GM21367 (cell line): ENCODE measurements at regions not wholly inside any gene's neighbourhood (a gene's known extent, or its start where the extent isn't known, plus 50 kb on each side); places are given as distances from the start of the nearest gene placed in this dataset.
A peak's percentile ranks its signal among the peaks of the same experiment; 100 is the strongest.

Source experiments
- ATAC-seq: cut with Tn5 transposase; IDR thresholded peaks from one replicate; pipeline ENCODE4 v1.9.1; 2021; ENCODE audit not compliant: unreplicated experiment

DNA sequence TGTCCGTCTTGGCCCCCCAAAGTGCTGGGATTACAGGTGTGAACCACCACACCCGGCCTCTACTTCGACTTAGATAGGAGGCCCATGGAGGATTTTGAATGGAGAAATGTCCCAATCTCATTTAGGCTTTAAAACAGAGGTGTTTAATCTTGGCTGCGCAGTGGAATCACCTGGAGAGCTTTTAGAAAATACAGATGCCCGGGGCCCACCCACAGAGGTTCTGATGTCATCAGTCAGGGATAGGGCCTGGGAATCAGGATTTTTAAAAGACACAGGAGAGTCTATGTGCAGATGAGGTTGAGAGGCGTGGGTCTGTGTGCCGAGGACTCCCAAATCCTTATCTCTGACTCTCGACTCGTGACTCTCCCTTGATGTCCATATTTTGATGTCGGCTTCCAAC lies 124.0 kb upstream of the BOD1 start:
- ATAC-seq, result no peak

GRCh38 chr5:173741087-173741486 lies 124.6 kb upstream of the BOD1 start:
- ATAC-seq, result no peak

GRCh38 chr5:173741729-173742431 lies 125.4 kb upstream of the BOD1 start:
- no peak for ATAC-seq

DNA sequence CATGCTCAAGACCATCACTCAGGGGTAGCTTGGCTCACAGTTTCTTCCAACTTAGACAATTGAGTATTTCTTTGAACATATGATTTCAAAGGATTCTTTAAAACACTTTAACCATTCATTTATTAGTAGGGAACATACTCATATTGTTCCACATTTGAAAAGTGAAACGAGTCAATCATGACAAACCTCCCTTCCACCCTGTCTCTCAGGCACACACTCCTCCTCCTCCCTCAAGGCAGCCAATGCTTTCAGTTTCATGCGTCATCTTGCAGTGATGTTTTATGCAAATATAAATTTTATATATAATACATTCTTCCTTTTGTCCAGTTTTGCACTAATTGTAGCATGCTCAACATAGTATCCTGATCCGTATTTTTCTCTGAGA lies 126.0 kb upstream of the BOD1 start:
- peak; percentile 50 for ATAC-seq

GRCh38 chr5:173743641-173744343 lies 127.3 kb upstream of the BOD1 start:
- ATAC-seq, result no peak

DNA sequence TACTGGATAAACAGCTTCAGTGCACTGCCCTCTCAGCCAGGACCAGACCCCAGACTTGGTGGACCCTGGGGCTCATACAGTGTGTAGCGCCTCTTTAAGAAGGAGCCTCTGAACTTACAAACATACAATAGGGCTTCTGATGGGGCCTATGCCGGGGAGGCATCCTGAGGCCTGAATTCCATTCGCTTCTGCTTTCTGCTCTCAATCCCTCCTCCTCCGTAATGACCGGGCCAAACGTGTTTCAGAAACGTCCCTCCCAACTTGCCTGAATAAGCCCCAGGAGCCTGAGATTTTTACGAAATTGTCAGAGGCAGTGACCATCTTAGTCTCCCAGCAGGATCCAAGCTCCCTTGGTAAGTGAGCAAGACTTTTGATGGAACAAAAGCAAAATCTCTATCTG lies 128.1 kb upstream of the BOD1 start:
- ATAC-seq, result no peak

DNA sequence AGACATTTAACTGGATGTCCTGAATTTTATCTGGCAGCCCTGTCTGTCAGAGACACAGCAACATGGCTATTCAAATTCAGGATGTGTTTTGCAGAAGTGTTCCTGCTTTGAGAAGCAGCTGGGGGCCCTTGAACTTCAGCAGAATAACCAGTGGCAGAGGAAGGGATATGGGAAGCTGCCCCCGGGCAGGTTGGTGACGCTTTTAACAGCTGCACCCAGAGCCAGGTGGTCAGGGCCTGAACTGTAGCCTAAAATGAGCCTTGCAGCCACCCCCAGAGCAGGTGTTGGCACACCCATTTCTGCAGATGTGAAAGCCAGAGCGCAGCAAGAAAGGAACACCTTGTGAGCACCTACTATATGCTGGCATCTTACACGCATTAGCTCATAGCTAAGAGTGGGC lies 128.7 kb upstream of the BOD1 start:
- ATAC-seq, result peak; percentile 44

DNA sequence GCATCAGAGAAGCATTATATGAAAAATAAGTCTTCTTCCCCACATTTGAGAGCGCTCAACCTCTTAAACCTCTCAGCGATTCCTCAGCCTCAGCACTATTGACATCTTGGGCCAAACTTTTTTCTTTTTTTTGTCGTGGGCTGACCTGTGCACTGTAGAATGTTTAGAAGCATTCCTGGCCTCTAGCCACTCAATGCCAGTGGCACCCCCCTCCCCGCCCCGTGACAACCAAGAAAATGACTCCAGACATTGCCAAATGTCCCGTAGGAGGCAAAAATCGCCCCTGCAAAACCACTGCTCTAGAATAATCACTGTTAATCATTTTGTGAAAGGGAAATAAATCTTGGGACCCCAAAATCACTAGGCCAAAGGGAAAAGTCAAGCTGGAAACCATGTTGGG lies 129.1 kb upstream of the BOD1 start:
- no peak for ATAC-seq

DNA sequence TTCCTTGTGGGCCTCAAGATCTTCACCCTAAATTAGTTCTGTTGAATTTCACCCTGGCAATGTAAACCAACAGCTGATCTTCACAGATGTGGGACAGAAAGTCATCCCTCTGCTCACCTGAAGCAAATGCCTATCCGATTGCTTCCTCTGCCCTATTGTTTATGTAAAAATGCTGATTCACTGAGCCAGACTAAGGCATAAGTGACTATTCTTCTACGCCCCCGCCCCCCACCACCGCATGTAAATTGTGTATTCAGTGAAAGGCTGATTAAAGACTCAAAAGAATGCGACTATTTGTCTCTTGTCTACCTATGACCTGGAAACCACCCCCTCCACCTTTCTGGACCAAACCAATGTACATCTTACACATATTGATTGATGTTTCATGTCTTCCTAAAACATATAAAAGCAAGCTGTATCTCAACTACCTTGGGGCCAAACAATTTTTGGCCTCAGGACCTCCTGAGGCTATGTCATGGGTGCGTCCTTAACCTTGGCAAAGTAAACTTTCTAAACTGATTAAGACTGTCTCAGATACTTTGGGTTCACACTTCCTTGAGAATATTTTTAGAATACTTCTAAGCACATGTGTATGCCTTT lies 129.7 kb upstream of the BOD1 start:
- no peak for ATAC-seq

DNA sequence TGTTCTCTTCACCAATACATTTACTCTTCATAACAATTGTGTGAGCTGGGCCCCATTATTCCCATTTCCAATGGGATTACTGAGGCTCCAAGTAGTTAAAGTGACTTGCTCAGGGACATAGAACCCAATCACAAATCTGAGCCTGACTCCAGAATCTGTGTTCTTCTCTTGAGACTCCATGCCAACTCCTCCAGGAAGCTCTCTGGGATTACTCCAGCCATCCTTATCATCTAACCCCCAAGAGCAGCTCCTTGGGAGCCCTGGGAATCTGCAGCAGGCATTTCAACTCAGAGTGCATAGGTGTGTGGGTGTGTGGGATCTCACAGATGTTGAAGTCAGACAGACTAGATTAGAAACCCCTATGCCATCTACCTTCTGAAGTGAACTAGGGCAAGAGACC lies 131.4 kb upstream of the BOD1 start:
- ATAC-seq, result no peak

- ATAC-seq, result no peak
Measured at GRCh38 chr5:173750538-173751265, 134.3 kb upstream of the BOD1 start.

DNA sequence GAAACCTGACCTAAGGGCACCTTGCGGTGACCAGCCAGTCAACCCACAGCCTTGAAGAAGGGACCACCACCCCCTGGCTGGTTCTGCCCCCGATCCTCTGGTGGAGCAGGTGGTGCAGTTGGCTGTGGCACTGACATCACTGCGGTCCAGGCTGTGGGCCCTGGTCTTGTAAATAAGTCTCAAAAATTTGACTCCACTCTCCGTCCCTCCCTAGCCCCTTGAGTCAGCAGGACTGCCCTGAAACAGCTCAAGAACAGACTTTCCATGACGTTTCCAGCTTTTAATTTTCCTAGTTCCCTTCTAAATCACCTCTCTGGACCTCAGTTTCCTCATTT lies 134.8 kb upstream of the BOD1 start:
- ATAC-seq, result no peak

DNA sequence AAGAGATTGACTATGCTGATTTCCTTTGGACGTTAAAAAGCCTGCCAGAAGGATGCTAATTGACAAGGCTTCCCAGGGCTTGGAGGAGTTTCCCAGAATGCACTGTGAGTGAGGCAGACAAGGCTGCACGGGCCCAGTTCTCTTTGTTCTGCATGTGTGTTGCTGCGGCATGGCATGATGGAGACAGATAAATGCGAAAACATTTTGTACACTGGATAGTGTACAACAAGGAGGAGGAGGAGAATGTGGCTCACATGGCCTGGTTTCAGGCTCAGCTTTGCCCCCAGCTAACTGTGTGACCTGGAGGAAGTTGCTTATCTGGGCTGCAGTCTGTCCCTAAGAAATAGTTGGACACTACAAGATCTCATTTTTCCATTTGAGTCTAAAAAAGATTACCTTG lies 135.5 kb upstream of the CPEB4 start:
- ATAC-seq, result no peak

DNA sequence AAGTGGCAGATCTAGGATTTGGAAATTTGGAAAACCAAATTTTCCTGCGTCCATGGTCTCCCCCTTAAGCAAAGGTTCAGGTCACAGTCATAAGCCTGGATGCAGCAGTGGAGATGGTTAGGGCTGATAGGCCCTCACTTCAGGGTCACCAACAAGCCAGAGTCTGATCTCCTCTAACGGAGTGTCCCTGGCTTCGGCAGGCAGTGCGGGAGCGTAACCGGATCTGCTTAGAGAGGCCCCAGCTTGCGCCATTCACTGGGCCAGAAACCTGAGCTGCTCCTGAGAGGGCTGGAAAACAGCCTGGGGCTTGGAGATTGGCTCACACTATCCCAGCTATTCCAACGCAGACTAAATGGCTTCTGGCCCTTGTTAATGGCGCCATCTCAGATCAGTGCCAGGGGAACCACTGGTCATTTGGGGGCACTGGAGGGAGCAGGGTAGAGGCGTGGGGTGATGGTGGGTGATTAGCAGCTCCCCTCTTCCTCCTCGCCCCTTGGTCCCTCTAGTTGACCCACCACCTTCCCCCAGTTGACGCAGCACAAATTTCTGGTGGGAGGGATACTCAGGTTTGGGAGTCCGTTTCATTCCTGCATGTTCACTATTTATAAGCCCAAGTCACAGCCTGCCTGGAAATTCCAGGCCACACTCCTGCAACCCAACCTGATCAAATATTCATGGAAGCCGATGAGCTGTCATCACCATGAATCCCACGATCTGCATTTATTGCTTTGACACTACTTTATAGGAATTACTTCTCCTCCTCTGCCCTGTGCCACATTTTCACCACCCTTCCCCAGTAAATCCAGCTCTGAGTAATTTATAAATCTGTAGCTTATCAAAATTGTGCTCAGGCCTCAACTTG lies 134.6 kb upstream of the CPEB4 start:
- no peak for ATAC-seq

- no peak for ATAC-seq
Measured at GRCh38 chr5:173755319-173755718, 132.8 kb upstream of the CPEB4 start.

DNA sequence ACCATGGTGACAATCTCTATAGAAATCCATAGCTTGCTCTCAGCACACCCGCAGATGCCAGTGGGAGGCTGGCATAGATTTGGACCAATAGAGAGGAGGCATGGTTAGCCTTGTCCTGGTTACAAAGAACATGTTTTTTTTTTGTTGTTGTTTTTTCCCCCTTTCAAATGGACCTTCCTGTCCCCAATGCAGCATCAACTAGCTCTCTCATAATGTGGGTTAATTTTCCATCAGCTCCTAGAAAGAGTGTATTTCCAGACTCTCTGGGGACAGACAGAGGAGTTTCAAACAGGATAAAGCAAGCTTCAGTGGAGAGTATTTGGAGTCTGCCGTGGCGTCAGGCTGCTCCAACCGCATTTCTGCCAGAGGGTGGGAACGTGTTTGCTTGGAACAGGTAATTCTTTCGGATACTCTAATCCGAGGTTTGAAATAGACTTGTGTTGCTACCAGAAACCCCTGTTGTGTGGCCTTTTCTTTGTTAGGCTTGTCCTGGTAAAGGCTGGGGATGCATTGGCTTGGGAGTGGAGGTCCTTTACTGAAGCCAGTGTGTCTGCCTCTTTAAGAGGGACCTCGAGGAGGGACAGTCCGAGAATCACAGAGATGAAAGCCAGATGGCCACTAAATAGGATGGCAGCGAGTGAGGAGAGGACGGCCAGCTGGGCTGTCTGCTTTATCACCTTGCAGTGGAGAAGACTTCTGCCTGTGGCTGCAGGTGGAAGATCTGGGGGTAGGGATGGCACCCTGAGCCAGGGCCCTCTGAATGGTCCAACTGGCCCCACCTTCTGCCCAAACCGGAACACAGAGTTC lies 130.5 kb upstream of the CPEB4 start:
- ATAC-seq, result no peak

DNA sequence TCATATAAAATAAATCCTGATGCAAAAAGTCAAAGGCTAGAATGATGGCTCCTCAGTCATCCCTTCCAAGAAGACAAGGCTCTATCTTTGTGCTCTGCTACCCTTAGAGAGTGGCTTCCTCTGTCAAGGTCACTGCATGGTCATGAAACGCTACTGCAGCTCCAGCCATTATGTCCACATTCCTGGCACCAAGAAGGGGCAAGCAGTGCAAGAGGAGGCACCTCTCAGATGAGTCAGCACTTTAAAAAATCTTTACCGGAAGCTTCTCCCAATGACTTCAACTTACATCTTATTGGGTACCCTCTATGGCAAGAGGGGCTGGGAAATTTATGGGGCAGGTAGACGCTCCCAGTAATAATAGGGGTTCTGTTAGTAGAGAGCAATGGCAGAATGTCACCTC lies 129.5 kb upstream of the CPEB4 start:
- no peak for ATAC-seq

- no peak for ATAC-seq
Measured at GRCh38 chr5:173759691-173760090, 128.5 kb upstream of the CPEB4 start.

DNA sequence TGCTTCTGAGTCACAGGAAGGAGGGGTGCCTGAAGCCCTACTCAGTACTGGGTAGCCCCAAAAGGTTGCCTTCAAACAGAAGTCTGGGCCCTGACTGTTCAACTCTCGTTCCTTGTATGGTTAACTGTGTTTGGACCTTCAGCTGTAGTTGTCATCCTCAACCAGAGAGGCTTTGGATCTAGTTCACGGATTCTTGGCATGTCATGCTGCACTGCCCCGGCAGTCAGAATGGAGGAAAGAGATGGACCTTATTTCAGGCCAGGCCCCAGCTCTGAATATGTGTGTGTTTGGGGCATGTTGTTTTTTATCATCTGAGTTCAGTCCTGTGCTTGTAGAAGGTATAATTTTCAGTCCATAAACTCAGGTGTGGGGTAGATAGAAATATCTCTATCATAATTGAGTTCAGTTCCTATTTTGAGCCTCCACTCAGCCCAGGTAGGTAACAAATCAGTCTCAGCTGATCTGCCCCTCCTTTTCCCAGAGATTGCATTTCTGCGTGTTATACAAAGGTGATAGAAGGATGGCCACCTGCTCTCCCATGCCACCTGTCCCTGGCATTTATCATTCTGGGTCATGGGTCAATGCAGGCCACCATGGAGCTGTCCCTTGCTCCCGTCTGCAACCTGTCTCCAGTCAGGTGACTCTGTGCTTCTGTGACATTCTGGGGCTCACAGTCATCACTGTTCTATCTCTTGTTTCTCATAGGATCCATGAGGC lies 127.5 kb upstream of the CPEB4 start:
- no peak for ATAC-seq

DNA sequence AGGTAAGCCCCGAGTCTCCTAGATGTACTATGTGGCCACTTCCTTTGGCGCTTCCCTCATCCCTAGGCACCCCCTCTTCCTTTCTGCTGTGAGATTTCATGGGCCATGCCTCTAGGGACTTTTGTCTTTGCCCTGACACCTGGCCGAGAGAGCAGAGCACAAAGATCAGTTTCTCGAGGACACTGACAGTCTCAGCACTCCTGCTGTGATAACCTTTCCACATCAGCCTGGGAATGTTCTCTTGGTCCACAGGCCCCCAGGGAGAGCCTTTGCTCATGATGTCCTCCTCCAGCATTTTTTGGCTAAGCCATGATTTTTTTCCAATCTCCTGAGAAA lies 127.0 kb upstream of the CPEB4 start:
- no peak for ATAC-seq
